Activated B cell treated with CpG ODN at 0.5 μM for 24 hours (primary cell): ENCODE measurements at regions not wholly inside any gene's neighbourhood (a gene's known extent, or its start where the extent isn't known, plus 50 kb on each side); places are given as distances from the start of the nearest gene placed in this dataset.

Source experiments
- ATAC-seq: fragments of 200-7000 bp; cut with Tn5 transposase; one replicate; pipeline ENCODE4 v1.10.0; 2021; ENCODE audit warnings: low read depth, mild to moderate bottlenecking, moderate library complexity
- CTCF ChIA-PET: fragments of 350-600 bp; sonication (Branson Sonifier 250); formaldehyde crosslinking; loops from one replicate; lab custom pipeline; 2021; ENCODE audit warnings: antibody characterized with exemption; lab: Charles Lee
- POLR2A ChIA-PET: fragments of 350-600 bp; sonication (Branson Sonifier 250); formaldehyde crosslinking; loops from one replicate; lab custom pipeline; 2021; ENCODE audit warnings: antibody characterized with exemption; lab: Charles Lee
- DNase-seq: peaks from one replicate; pipeline ENCODE4 v3.0.0; 2022
- H3K27ac Mint-ChIP-seq: one replicate; pipeline ENCODE4 v1.8.0; 2020; ENCODE audit warnings: mixed read lengths
- H3K27me3 Mint-ChIP-seq: one replicate; pipeline ENCODE4 v1.8.0; 2021; ENCODE audit warnings: mixed read lengths
- H3K36me3 Mint-ChIP-seq: one replicate; pipeline ENCODE4 v1.8.0; 2021; ENCODE audit warnings: low read depth, mixed read lengths
- H3K4me1 Mint-ChIP-seq: one replicate; pipeline ENCODE4 v1.8.0; 2021; ENCODE audit warnings: mixed read lengths
- H3K4me3 Mint-ChIP-seq: one replicate; pipeline ENCODE4 v1.8.0; 2020; ENCODE audit warnings: mild to moderate bottlenecking, mixed read lengths
- H3K9me3 Mint-ChIP-seq: one replicate; pipeline ENCODE4 v1.8.0; 2020; ENCODE audit warnings: mixed read lengths
- intact Hi-C: fragments of 100-400 bp; cut with micrococcal nuclease; formaldehyde crosslinking; loops from one replicate; pipeline ENCODE4 v1.15.1; 2024
- TF ChIP-seq, protein P1 (sequence below): fragments of 200-600 bp; IDR thresholded peaks from one replicate; pipeline ENCODE4 v1.8.0; 2022; ENCODE audit warnings: antibody characterized with exemption, mild to moderate bottlenecking

DNA sequence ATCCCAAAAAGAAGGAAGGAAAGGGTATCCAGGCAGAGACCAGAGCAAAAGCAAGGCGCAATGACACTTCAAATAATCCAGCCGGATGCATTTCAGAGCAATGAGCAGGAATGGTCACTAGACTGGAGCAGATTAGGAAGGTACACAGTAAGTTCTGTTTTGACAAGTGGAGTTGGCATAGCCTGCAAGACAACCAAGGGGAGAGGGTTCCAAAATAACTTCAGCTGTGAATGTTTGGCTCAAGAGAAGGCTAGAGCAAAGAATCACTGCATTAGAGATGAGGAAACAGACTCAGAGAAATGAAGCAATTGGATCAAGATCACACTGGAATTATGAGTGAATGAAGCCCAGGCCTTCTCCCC lies 90.0 kb upstream of the EGFL6 start:
- intact Hi-C loops = loop anchor here (5.0 kb wide), 1 partner anchor 37 kb away; no protein-coding TSS in a partner anchor
- H3K4me1 Mint-ChIP-seq = peaks cover 13% of the 10 kb centered on the region
- TF ChIP-seq, protein P1, sequence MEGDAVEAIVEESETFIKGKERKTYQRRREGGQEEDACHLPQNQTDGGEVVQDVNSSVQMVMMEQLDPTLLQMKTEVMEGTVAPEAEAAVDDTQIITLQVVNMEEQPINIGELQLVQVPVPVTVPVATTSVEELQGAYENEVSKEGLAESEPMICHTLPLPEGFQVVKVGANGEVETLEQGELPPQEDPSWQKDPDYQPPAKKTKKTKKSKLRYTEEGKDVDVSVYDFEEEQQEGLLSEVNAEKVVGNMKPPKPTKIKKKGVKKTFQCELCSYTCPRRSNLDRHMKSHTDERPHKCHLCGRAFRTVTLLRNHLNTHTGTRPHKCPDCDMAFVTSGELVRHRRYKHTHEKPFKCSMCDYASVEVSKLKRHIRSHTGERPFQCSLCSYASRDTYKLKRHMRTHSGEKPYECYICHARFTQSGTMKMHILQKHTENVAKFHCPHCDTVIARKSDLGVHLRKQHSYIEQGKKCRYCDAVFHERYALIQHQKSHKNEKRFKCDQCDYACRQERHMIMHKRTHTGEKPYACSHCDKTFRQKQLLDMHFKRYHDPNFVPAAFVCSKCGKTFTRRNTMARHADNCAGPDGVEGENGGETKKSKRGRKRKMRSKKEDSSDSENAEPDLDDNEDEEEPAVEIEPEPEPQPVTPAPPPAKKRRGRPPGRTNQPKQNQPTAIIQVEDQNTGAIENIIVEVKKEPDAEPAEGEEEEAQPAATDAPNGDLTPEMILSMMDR = no peak
- DNase-seq (no peak), ATAC-seq (no peak)
- H3K27me3 Mint-ChIP-seq = no peaks in the 10 kb centered on the region
- ChIA-PET CTCF (no interaction called here), POLR2A (no interaction called here)
- H3K36me3 Mint-ChIP-seq = no peaks in the 10 kb centered on the region
- no peak overlapping the region for H3K27ac Mint-ChIP-seq
- no peaks in the 10 kb centered on the region for H3K9me3 Mint-ChIP-seq
- H3K4me3 Mint-ChIP-seq = no peak overlapping the region

DNA sequence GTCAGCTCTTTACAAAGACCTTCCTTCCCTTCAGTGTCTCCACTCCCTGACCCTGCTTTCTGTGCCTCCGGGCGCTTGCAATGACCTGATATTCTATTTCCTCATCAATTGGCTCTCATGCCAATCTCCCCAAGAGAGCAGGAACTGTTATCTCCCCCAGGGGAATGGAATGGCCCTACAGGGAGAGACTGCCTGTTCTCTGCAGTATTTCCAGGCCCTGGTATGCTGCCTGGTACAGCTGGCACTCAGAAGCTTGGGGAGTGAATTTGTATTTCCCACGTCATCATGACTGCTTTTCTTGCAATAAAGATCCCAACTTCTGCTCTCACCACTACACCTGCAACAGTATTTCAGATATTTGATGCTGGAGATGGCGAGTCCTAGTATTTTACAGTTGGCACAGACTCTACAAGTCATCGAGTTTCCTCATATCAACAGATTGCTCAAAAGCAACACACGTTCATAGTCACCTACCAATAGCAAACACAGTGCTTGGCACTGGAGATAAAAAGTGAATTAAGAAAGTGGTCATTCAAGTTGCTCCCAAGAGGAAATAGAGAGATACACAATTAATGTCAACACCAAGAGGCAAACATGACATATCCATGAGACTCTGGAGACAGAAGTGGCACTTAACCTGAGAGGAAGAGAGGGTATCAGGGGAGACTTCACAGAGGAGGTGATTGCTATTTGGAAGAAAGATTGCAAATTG lies 90.5 kb upstream of the EGFL6 start:
- intact Hi-C loops = loop anchor here (5.0 kb wide), 1 partner anchor 37 kb away; no protein-coding TSS in a partner anchor
- no peaks in the 10 kb centered on the region for H3K36me3 Mint-ChIP-seq
- TF ChIP-seq, protein P1 = no peak
- no peaks in the 10 kb centered on the region for H3K9me3 Mint-ChIP-seq
- H3K27me3 Mint-ChIP-seq = no peaks in the 10 kb centered on the region
- POLR2A ChIA-PET = no interaction called here
- no peak for DNase-seq
- no peak for ATAC-seq
- H3K4me1 Mint-ChIP-seq = peaks cover 18% of the 10 kb centered on the region
- CTCF ChIA-PET = no interaction called here
- H3K27ac Mint-ChIP-seq = no peak overlapping the region
- no peak overlapping the region for H3K4me3 Mint-ChIP-seq

DNA sequence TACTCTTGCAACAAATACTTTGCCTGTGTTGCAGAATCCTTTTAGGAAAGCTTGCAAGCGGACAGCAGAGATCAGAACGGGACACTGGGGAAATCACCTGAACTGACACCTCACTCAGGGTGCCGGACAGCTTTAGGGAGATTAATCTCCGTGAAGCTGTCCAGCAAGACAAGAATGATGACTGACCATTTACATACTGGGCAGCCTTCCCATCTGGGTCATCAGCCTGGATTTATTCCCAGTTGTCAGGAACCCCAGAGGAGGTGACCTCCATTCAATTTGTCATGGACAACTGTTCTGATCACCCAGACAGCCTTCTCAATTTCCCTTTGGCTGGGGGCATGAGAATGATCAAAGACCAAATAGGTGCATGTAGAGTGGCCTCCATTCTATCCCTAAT lies 93.0 kb upstream of the EGFL6 start:
- Mint-ChIP-seq H3K4me1 (peaks cover 43% of the 10 kb centered on the region), H3K27me3 (no peaks in the 10 kb centered on the region), H3K36me3 (no peaks in the 10 kb centered on the region), H3K4me3 (no peak overlapping the region), H3K27ac (no peak overlapping the region), H3K9me3 (no peaks in the 10 kb centered on the region)
- ChIA-PET POLR2A (interaction anchor here (1.1 kb wide), 1 partner anchor 9 kb away, joined by 3 read pairs; no protein-coding TSS in a partner anchor), CTCF (interaction anchor here (2.7 kb wide), 1 partner anchor 11 kb away, joined by 11 read pairs; no protein-coding TSS in a partner anchor)
- intact Hi-C loops = loop anchor here (5.0 kb wide), 1 partner anchor 34 kb away; no protein-coding TSS in a partner anchor
- TF ChIP-seq, protein P1 = no peak
- DNase-seq = no peak
- no peak for ATAC-seq

DNA sequence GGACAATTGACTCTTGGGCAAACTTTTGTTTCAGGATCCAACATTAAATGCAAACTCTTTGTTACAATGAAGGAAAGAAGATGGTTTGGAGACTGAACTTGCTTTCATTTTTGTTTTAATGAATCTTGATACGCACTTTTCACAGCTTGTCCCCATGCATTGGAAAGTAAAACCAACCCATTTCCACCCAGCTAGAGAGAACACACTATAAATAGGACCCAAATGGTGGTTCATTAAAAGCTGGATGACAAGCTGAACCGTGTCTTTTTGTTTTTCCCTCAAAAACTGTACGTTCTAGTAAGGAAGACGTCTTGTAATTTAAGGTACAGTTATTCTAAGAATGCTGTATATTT lies 95.3 kb upstream of the EGFL6 start:
- no peak for DNase-seq
- intact Hi-C loops = loop anchor here (5.0 kb wide), 1 partner anchor 382 kb away; no protein-coding TSS in a partner anchor
- Mint-ChIP-seq H3K4me3 (peak overlapping the region; percentile 78), H3K27me3 (no peaks in the 10 kb centered on the region), H3K9me3 (no peaks in the 10 kb centered on the region), H3K4me1 (peaks cover 57% of the 10 kb centered on the region), H3K27ac (peak overlapping the region; percentile 97), H3K36me3 (no peaks in the 10 kb centered on the region)
- TF ChIP-seq, protein P1 = no peak
- CTCF ChIA-PET = interaction anchor here (1.8 to 2.7 kb wide), 2 partner anchors 13 to 381 kb away, joined by 5 to 11 read pairs; no protein-coding TSS in a partner anchor
- peak; percentile 56 for ATAC-seq
- POLR2A ChIA-PET = interaction anchor here (0.7 to 1.4 kb wide), 3 partner anchors 13 to 56 kb away, joined by 3 to 4 read pairs (median 3); no protein-coding TSS in a partner anchor

DNA sequence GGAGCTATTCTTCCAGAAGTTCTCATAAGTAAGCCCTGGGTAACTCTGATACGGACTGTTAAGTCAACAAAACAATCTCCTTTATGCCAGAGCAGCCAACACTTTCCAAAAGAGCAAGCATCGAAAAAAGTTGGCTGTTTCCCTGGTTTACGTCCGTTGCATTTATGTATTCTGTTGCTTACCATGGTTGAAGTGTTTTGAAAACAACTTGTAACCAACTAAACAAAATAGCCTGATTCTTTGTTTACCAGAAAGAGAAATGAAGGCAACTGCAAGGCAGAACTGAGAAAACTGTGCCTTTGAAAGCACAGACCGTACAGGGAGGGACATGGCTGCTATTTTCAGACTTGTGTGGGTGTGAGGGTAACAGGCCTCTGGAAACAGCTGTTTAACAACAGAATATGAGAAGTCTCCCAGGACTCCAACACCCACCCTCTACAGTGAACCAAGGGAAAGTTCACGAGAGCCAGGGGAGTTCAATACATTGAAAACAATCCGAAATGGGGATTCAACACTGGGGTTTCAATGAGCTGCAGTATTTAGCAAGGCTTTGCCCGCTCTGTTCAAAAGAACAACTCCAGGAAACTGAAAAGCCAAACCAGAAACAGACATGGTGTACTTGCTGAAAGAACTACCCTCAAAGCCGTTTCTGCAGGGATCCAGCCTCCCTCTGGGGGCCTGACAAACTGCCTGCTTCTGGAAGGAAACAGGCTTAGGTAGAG lies 95.8 kb upstream of the EGFL6 start:
- ATAC-seq (peak; percentile 81), DNase-seq (no peak)
- H3K4me1 Mint-ChIP-seq = peaks cover 61% of the 10 kb centered on the region
- no peaks in the 10 kb centered on the region for H3K36me3 Mint-ChIP-seq
- peak overlapping the region; percentile 97 for H3K27ac Mint-ChIP-seq
- no peaks in the 10 kb centered on the region for H3K9me3 Mint-ChIP-seq
- ChIA-PET CTCF (interaction anchor here (1.1 to 2.7 kb wide), 4 partner anchors 14 to 527 kb away, joined by 3 to 11 read pairs (median 4); no protein-coding TSS in a partner anchor), POLR2A (interaction anchor here (0.7 to 1.4 kb wide), 3 partner anchors 14 to 56 kb away, joined by 3 to 4 read pairs (median 3); no protein-coding TSS in a partner anchor)
- intact Hi-C loops = loop anchor here (5.0 kb wide), 1 partner anchor 381 kb away; no protein-coding TSS in a partner anchor
- peak overlapping the region; percentile 78 for H3K4me3 Mint-ChIP-seq
- TF ChIP-seq, protein P1 = no peak
- no peaks in the 10 kb centered on the region for H3K27me3 Mint-ChIP-seq
